Ishikawa (cell line): ENCODE measurements at regions not wholly inside any gene's neighbourhood (a gene's known extent, or its start where the extent isn't known, plus 50 kb on each side); places are given as distances from the start of the nearest gene placed in this dataset.

Source experiments
- CEBPB ChIP-seq: IDR thresholded peaks from 2 replicates; pipeline ENCODE4 v1.6.1; 2012
- CREB1 ChIP-seq: IDR thresholded peaks from 2 replicates; pipeline ENCODE4 v1.6.1; 2012; ENCODE audit warnings: low read depth
- EGR1 ChIP-seq: IDR thresholded peaks from 2 replicates; pipeline ENCODE4 v1.6.1; 2012
- EP300 ChIP-seq: IDR thresholded peaks from 2 replicates; pipeline ENCODE4 v1.6.1; 2012; ENCODE audit warnings: borderline replicate concordance
- FOXM1 ChIP-seq: IDR thresholded peaks from 2 replicates; pipeline ENCODE4 v1.6.1; 2012; ENCODE audit warnings: low read depth, borderline replicate concordance
- MAX ChIP-seq: IDR thresholded peaks from 2 replicates; pipeline ENCODE4 v1.6.1; 2012
- NFIC ChIP-seq: IDR thresholded peaks from 2 replicates; pipeline ENCODE4 v1.6.1; 2012
- RAD21 ChIP-seq: IDR thresholded peaks from 2 replicates; pipeline ENCODE4 v1.6.1; 2012; ENCODE audit warnings: low read depth
- REST ChIP-seq: IDR thresholded peaks from 2 replicates; pipeline ENCODE4 v1.6.1; 2012; ENCODE audit warnings: low read depth, mild to moderate bottlenecking
- TAF1 ChIP-seq: IDR thresholded peaks from 2 replicates; pipeline ENCODE4 v1.6.1; 2012; ENCODE audit warnings: low read depth, mild to moderate bottlenecking
- TCF12 ChIP-seq: IDR thresholded peaks from 2 replicates; pipeline ENCODE4 v1.6.1; 2012; ENCODE audit warnings: low read depth
- TEAD4 ChIP-seq: IDR thresholded peaks from 2 replicates; pipeline ENCODE4 v1.6.1; 2012
- USF1 ChIP-seq: IDR thresholded peaks from 2 replicates; pipeline ENCODE4 v1.6.1; 2012
- YY1 ChIP-seq: IDR thresholded peaks from 2 replicates; pipeline ENCODE4 v1.6.1; 2012; ENCODE audit warnings: low read depth
- ZBTB7A ChIP-seq: IDR thresholded peaks from 2 replicates; pipeline ENCODE4 v1.6.1; 2012; ENCODE audit warnings: low read depth

GRCh38 chr17:43316522-43317142, 82.2 kb upstream of the ARL4D start:
- TF ChIP-seq USF1 (no peak), YY1 (no peak), REST (no peak), ZBTB7A (no peak), TEAD4 (no peak), NFIC (no peak), CEBPB (no peak), FOXM1 (no peak), TAF1 (no peak), EGR1 (no peak), RAD21 (no peak), CREB1 (no peak), TCF12 (no peak), MAX (no peak), EP300 (no peak)

- TF ChIP-seq TAF1 (no peak), NFIC (no peak), MAX (no peak), EGR1 (no peak), EP300 (no peak), USF1 (no peak)
Measured at GRCh38 chr17:43315858-43316521, 82.2 kb upstream of the RNU2-1 start.

GRCh38 chr17:43315369-43315768, 81.6 kb upstream of the RNU2-1 start:
- TF ChIP-seq EP300 (no peak), ZBTB7A (no peak), MAX (no peak), EGR1 (no peak), TEAD4 (no peak), CEBPB (no peak), USF1 (no peak), RAD21 (no peak), CREB1 (no peak), NFIC (no peak), FOXM1 (no peak), TAF1 (no peak), TCF12 (no peak), YY1 (no peak), REST (no peak)

- TF ChIP-seq NFIC: no peak
- no peak for TF ChIP-seq CREB1
- TF ChIP-seq CEBPB: no peak
- no peak for TF ChIP-seq YY1
- TF ChIP-seq EGR1: no peak
- no peak for TF ChIP-seq TCF12
- TF ChIP-seq EP300: no peak
- TF ChIP-seq MAX: no peak
Measured at GRCh38 chr17:43314611-43315011, 80.8 kb upstream of the RNU2-1 start.

GRCh38 chr17:43312011-43312410, 78.2 kb upstream of the RNU2-1 start:
- no peak for TF ChIP-seq CREB1
